Right ventricle myocardium inferior (tissue), 1 donor: ENCODE measurements at regions not wholly inside any gene's neighbourhood (a gene's known extent, or its start where the extent isn't known, plus 50 kb on each side); places are given as distances from the start of the nearest gene placed in this dataset.
"Not testable (repeated sequence)": the region's sequence is repeated elsewhere in the genome, so short reads cannot be mapped to it uniquely, and the experiment has no call there.

Source experiments
- ATAC-seq: fragments of 200-7000 bp; cut with Tn5 transposase; one replicate; pipeline ENCODE4 v1.9.1; 2020; ENCODE audit warnings: mild to moderate bottlenecking, moderate library complexity
- DNase-seq: peaks from one replicate; pipeline ENCODE4 v3.0.0; 2021; ENCODE audit errors: missing footprints
- intact Hi-C: fragments of 100-400 bp; cut with DNase I; formaldehyde crosslinking; loops from one replicate; pipeline ENCODE4 v1.11.0; 2022
- donor health status: DM: no; HTN: yes; CAD: no; lungs with severe emphysema.

DNA sequence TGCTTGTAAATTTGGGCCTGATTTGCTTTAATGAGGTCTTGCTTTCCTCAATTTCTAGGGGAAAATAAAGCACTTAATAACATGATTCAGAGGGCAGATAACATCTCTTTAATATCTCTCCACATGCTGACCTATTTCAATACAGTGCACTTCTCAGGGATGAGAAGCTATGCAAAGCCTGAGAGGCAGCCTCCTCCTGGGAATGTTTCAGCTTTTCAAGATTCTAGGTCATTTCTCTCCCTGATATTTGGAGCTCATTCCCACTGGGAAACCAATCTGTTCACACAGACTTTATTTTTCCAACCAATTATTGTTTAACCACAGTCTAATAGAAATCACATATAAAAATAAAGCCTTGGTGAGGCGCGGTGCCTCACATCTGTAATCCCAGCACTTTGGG is 67.0 kb upstream of the LSAMP start:
- intact Hi-C loops = no loop called here
- no peak for ATAC-seq
- DNase-seq = no peak

DNA sequence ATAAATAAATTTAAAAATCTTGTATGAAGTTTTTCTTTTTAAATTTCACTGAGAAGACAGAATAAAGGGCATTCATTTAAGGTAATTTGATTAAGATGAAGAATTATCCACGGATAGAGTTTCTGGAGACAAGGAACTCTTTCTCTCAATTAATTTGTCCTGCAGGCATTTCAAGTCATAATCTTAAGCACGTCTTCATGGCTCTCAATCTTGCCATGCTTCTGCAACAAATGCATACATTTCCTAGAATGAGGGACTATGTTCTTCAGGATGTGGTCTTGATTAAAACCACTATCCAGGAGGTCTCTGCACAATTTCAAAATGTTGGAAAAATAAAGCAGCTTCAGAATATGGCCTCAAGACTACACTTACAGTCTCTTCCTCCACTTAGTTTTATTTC is 67.6 kb upstream of the LSAMP start:
- DNase-seq (no peak), ATAC-seq (no peak)
- intact Hi-C loops = no loop called here

DNA sequence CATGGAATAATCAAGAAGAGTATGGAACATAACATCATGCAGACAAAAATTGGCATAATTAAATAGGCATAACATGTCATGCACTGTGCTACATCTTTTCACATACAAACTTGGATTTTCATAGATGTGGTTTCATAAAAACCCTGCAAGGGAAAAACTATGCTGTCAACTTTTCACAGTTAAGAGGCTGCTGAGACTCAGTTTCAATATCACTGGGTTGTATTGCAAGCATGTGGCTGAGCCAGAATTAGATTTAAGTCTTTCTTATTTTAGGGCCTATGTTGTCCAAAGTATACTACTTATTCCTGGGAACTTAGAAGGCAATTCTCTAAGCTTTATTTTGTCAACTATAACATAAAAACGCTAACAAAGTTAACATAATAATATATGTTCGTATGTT is 70.7 kb upstream of the LSAMP start:
- DNase-seq = no peak
- no peak for ATAC-seq
- intact Hi-C loops = no loop called here

DNA sequence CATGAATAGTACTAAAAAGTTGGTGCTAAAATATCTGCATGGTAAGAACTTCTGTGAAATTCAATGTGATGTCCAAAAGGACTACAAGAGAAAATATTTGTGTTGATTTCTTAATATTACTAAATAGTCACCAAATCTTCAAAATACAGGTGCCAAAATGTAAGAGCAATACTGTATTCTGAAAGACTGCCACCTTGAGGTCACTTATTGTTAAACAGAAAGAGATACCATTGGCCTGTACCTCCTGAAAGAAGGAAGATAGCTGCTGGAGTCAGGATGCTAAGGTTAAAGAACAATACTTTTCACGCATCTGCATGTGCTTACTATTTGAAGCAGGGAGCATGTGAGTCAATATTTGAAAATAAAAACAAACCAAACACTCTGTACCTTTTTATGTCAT is 72.0 kb upstream of the LSAMP start:
- intact Hi-C loops = no loop called here
- no peak for DNase-seq
- ATAC-seq = no peak

DNA sequence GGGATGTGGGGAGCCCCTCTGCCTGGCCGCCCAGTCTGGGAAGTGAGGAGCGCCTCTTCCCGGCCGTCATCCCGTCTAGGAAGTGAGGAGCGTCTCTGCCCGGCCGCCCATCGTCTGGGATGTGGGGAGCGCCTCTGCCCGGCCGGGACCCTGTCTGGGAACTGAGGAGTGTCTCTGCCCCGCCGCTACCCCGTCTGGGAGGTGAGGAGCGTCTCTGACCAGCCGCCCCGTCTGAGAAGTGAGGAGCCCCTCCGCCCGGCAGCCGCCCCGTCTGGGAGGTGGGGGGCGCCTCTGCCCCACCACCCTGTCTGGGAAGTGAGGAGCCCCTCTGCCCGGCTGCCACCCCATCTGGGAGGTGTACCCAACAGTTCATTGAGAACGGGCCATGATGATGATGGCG is 73.8 kb upstream of the LSAMP start:
- DNase-seq, intact Hi-C loops, ATAC-seq: not testable (repeated sequence)

DNA sequence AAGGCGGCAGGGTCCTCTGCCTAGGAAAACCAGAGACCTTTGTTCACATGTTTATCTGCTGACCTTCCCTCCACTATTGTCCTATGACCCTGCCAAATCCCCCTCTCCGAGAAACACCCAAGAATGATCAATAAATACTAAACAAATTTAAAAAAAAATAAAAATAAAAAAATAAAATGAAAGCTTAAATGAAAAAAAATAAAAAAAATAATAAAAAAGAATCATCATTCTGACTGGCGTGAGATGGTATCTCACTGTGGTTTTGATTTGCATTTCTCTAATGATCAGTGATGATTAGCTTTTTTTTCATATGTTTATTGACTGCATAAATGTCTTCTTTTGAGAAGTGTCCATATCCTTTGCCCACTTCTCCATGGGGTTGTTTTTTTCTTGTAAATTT is 74.5 kb upstream of the LSAMP start:
- ATAC-seq, DNase-seq, intact Hi-C loops: not testable (repeated sequence)

DNA sequence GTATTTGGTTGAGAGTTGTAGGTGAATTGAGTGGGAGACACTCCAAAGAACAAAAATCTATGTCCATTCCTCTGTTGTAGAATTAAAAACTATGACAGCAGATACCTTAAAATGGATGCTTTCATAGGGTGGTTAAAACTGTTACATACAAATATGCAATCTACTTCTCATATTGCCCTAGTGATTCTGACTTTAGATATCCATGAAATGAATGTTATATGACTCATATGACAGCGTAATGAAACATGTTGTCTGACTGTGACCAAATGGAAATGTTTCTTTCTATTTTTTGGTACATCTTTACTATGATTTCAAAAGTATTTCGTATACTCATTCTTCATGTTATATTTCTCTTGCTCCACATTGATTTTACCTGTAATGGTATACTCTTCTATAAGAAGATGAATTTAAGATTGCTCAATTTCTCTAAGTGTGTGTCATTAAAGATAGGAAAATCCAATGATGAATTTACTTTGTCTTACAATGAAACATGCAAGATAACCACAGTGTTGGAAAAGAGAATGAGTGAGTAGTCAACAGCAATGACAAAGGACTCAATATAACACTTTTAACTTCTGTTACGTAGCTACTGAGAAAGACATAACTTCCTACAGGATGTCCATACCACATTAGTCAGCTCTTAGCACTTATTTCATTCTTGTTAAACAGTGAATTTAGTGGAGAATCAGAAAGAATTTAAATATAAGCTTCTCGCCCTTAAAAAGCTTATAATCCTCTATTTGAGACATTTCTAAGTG is 79.3 kb upstream of the LSAMP start:
- intact Hi-C loops = no loop called here
- DNase-seq (no peak), ATAC-seq (no peak)

DNA sequence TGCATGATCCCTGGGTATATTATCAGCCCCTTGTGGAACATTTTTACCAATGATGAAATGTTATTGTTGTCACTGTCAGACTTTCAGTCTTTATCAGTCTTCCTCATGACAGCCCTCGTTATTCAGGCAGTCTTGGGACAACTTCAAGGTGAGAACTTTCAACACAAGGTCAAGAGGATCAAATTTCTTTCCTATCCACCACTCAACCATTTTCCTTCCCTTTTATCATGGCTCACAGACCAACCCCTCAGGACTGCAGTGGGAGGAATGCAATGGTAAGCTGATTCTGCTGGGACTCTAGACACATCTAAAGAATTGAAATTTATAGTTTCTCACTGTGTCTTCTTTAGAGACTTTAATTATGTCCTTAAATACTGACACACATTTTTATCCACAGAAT is 107.0 kb upstream of the LSAMP start:
- no peak for DNase-seq
- intact Hi-C loops = no loop called here
- no peak for ATAC-seq

DNA sequence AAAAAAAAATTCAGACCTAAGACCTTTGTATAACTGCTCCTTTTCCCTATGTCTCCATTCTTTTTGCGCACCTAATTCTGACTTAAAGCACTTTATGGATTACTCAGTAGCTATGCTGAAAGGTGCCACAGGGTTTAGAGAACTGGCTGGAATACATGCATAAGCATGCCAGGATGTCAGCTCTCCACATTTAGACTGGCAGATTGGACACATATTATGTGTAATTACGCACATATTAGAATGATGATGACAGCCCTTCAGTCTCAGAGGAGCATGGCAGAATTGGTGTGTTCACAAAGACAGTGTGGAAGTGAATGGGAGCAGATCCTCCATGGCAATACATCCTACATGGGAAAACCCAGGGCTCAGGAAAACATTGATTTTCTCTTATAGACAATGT is 108.1 kb upstream of the LSAMP start:
- ATAC-seq (no peak), DNase-seq (no peak)
- intact Hi-C loops = no loop called here

DNA sequence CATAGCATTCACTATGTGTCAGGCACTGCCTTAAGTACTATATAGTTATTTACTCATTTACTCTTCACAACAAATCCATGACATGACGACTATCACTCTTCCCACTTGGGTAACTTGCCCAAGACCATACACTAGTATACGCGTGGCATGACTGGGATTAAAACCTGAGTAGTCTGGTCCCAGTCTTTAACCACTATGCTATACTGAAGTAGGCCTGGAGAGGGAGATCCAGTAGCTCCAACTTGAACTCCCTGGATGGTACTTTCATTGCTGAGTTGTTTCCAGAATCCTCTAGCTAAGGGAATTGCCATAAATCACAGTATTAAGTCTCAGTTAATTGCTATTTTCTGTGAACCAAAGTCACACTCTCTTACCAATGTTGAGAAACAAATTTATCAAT is 116.2 kb upstream of the LSAMP start:
- ATAC-seq (no peak), DNase-seq (no peak)
- intact Hi-C loops = no loop called here

DNA sequence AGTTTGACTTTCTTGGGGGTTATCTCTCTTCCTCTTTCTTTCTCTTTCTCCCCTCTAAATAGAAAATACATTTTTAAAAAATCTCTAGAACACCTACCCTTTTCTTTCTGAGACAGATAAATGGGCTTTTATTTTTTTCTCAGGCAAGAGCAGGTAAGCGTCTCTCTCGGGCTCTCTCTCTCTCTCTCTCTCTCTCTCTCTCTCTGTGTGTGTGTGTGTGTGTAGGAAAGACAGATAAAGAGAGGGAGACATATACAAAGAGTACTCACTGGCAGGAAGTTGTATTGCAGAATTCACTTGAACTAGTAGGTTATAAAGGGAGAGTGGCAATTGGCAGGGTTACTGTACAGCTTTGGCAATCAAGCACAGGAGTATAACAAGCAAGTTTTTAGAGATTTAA is 118.1 kb upstream of the LSAMP start:
- DNase-seq (no peak), ATAC-seq (no peak)
- intact Hi-C loops = no loop called here

DNA sequence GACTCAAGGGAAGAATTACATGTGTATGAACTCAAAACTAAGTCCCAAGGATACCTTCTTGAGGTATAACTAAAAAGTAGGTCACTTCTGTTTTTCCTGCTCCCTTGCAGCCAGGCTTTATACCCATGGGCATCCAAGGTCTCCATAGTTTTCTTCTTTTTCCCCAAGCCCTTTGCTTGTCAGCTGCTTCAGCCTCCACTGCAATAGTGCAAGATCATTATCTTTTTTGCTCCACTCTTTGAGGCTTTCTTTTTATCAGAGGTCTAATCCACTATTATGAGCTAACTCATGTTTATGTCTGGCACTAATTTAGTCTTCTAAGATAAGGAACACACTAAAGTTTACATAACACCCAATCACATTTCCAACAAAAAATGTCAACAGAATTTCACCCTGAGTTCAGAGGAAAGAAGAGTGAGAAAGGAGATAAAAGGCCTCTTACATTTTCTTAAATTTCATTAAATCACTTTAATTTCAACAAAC is 121.2 kb upstream of the LSAMP start:
- ATAC-seq = no peak
- no peak for DNase-seq
- intact Hi-C loops = no loop called here

DNA sequence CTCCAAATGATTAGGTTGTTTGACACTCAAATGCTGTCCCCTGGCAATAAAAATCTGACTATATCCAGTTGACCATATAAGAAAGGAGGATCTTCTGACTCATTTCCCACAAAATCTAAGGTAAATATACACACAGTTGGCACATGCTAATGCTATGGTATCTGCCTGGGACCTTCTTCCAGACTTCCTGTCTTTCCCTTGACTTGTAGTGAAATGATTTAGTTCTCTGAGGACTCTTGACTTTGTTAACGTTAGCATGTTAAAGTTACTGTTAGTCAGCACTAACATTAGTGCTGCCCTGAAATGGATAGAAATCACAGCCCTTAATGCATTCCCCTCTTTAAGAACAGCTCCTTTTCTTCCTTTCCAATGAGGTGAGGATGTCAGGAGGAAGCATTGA is 124.3 kb upstream of the LSAMP start:
- intact Hi-C loops = no loop called here
- DNase-seq = no peak
- ATAC-seq = no peak

DNA sequence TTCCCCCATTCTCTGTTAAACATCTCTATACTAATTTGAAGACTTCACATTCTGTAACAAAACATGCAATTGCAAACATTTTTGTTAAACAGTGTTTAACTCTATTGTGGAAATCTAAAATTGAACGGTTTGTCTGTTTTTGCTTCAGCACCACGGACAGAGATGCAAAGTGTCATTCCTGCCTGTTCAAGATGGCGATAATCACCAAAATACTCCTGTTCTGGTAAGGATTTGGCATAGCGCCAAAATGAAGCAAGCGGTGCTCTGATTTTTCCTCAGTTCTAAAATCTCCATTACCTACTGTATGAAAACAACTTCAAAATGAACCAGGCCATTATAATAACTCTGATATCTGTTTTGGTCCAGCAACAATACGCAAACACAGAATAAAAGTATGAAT is 129.7 kb upstream of the TUSC7 start:
- ATAC-seq = no peak
- no peak for DNase-seq
- intact Hi-C loops = no loop called here

DNA sequence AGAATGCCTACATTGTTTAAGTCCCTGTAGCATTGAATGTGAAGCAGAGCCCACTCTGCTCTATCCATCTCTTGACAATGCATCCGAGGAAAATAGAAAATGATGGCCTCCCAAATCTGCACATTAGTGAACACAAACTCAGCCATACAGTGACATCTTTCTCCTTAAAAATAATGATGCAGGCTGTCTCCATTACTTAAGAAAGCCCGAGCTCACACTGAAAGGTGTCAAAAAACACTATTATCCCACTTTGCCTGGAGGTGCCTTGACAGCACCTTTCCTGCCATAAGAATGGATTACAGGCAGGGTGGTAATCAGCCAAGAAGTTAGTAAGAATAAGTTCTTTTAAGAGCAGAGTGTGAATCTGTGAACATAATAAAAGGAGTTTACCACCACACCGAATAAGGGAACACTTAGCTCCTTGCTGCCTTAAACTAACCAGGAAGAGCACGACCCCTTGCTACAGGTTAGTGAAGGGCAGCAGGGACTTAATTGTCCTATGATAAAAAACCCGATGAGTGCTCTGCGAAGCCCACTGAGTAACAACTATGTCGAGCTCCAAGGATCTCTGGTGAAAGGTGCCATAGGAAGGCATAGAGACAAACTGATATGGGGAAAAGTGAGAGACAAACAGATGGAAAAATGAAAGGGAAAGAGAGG is 123.2 kb upstream of the TUSC7 start:
- DNase-seq = no peak
- no peak for ATAC-seq
- intact Hi-C loops = no loop called here

DNA sequence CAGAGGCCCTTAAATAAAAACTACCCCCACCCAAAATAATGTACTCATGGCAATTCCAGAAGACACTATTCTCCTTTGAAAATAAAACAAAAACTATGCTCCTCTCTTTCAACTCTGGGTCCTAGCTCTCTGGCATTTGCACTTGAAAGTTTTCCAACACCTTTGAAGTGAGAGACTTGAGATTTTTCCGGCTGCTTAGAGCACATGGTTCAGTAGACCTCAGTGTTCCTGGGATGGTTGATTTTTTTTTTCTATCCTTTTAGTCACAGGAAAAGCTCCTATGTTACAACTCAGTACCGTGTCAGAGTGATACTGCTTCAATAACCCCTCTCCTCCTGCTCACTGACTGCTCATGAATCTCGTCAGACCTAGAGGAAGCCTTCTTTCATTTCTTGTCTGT is 118.3 kb upstream of the TUSC7 start:
- ATAC-seq (no peak), DNase-seq (no peak)
- intact Hi-C loops = no loop called here

DNA sequence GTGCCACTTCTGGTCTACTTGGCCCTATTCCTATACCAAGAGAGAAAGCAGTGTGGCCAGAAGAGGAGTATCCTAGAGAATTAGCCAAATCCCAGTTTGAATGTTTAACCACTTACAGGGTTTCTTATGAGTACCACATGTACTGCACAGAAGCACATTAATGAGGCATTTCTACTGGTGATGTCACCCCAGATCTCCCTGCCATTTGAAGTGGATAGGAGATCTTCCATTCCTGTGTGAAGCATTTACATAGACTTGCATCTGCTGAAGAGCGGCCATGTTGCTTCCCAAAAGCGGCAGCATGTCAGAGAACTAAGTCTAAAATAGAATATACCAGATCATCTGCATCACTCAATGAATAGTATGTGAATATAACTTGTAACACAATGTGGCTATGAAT is 108.4 kb upstream of the TUSC7 start:
- ATAC-seq (no peak), DNase-seq (no peak)
- intact Hi-C loops = no loop called here

DNA sequence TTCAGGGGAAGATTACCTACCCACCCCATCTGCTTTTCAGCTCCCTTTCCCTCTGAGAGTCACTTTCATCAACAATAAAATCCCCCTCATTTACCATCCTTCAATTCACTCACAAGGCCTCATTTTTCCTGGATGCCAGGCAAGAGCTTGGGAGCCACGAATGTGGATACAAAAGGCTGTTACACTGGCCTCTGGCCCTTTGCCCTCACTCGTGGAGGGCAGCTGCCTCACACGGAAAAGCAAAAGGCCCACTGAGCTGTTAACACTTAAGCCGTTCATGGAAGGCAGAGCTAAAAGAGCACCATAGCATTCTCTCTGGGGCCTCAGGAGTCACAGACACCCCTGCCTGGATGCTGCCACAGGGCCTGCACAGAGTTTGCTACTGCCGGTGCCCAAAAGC is 102.4 kb upstream of the TUSC7 start:
- intact Hi-C loops = no loop called here
- no peak for DNase-seq

DNA sequence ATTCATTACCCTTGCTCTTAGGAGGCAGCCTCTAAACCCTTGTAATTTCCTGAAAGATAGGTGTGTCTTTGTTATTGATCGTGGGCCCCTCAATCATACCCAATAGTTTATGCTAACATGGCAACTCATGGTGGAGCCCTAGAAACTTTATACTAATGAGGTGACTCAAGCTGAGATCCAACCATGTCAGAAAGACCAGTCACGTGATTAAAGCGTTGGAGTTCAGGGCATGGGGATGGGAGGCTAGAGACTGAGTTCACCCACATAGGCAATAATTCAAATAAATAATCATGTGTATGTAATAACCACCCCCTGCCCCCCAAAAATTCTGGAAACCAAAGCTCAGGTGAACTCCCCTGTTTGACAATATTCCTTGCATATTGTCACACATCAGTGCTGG is 99.5 kb upstream of the TUSC7 start:
- DNase-seq = no peak
- no peak for ATAC-seq
- intact Hi-C loops = no loop called here

More for the DNA sequence above, 102.4 kb upstream of the TUSC7 start:
- ATAC-seq = no peak

DNA sequence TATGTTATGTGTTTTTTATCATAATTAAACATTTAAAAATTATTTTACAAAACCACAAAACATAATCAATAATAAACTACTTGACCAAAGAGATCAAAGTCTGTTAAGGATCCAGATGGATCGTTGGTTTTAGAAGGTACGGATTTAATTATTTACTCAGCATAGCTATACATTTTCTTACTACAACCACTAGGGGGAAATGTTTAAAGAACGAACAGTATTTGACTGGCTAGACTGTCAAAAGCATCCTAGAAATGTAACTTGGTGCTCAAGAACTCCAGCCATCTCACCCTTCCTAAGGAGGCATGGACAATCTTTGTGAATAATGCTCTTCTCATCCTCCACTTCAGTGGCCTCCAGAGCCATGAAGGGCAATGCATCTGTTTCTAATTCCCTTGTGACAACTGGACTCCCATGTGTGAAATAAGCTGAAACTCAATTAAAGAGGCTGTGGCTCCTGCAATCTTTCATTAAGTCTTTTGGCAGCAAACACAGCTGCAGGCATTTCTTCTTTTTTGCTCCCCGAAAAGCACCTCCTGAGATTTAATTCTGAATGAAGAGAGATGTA is 94.7 kb upstream of the TUSC7 start:
- intact Hi-C loops = no loop called here
- DNase-seq = no peak
- no peak for ATAC-seq
